ENCODE measurements at regions not wholly inside any gene's neighbourhood (a gene's known extent, or its start where the extent isn't known, plus 50 kb on each side); places are given as distances from the start of the nearest gene placed in this dataset.

GRCh38 chr6:14306151-14306906 is 188.8 kb downstream of the CD83 start:
- intact Hi-C loops (cut with micrococcal nuclease) = no loop called here
- no peaks in the 10 kb centered on the region for H3K36me3 ChIP-seq (ENCODE audit: insufficient read depth, low read length)
- H3K27me3 ChIP-seq (ENCODE audit: insufficient read depth, low read length) = no peaks in the 10 kb centered on the region
- no peak for DNase-seq
- no peak overlapping the region for H3K4me3 ChIP-seq (ENCODE audit: low read length in 2 of 2)
- ChIA-PET CTCF (ENCODE audit: partially characterized antibody) (no interaction called here), POLR2A (ENCODE audit: partially characterized antibody) (no interaction called here)
- H3K4me1 Mint-ChIP-seq = no peaks in the 10 kb centered on the region
- no peak overlapping the region for H3K27ac ChIP-seq (ENCODE audit: low read depth, low read length)
- no peak overlapping the region for H3K27ac Mint-ChIP-seq
- H3K27me3 Mint-ChIP-seq = peaks cover 0 to 4% of the 10 kb centered on the region in 2 donors
- H3K9me3 ChIP-seq (ENCODE audit: control insufficient read depth in 1 of 2, low read length in 2 of 2) = no peaks in the 10 kb centered on the region
- no peaks in the 10 kb centered on the region for H3K9me3 Mint-ChIP-seq
- H3K36me3 Mint-ChIP-seq = no peaks in the 10 kb centered on the region
- no peaks in the 10 kb centered on the region for H3K4me1 ChIP-seq (ENCODE audit: insufficient read depth, low read length)
- no peak overlapping the region for H3K4me3 Mint-ChIP-seq

- Mint-ChIP-seq H3K27ac (no peak overlapping the region), H3K27me3 (peaks cover 0 to 4% of the 10 kb centered on the region in 2 donors), H3K4me3 (no peak overlapping the region), H3K9me3 (no peaks in the 10 kb centered on the region), H3K4me1 (no peaks in the 10 kb centered on the region), H3K36me3 (no peaks in the 10 kb centered on the region)
- intact Hi-C loops (cut with micrococcal nuclease) = no loop called here
- no peak for DNase-seq
- H3K9me3 ChIP-seq (ENCODE audit: control insufficient read depth in 1 of 2, low read length in 2 of 2) = no peaks in the 10 kb centered on the region
- POLR2A ChIA-PET (ENCODE audit: partially characterized antibody) = no interaction called here
- no peaks in the 10 kb centered on the region for H3K4me1 ChIP-seq (ENCODE audit: insufficient read depth, low read length)
- H3K27me3 ChIP-seq (ENCODE audit: insufficient read depth, low read length) = no peaks in the 10 kb centered on the region
- H3K27ac ChIP-seq (ENCODE audit: low read depth, low read length) = no peak overlapping the region
- CTCF ChIA-PET (ENCODE audit: partially characterized antibody) = no interaction called here
- H3K4me3 ChIP-seq (ENCODE audit: low read length in 2 of 2) = no peak overlapping the region
- H3K36me3 ChIP-seq (ENCODE audit: insufficient read depth, low read length) = no peaks in the 10 kb centered on the region
Observed at GRCh38 chr6:14309516-14309915, 191.9 kb downstream of the CD83 start.

GRCh38 chr6:14309951-14310445 is 192.4 kb downstream of the CD83 start:
- no peak for DNase-seq
- POLR2A ChIA-PET (ENCODE audit: partially characterized antibody) = no interaction called here
- Histone ChIP-seq H3K27ac (ENCODE audit: low read depth, low read length) (no peak overlapping the region), H3K36me3 (ENCODE audit: insufficient read depth, low read length) (no peaks in the 10 kb centered on the region), H3K4me1 (ENCODE audit: insufficient read depth, low read length) (no peaks in the 10 kb centered on the region), H3K27me3 (ENCODE audit: insufficient read depth, low read length) (no peaks in the 10 kb centered on the region), H3K9me3 (ENCODE audit: control insufficient read depth in 1 of 2, low read length in 2 of 2) (no peaks in the 10 kb centered on the region), H3K4me3 (ENCODE audit: low read length in 2 of 2) (no peak overlapping the region)
- Mint-ChIP-seq H3K4me1 (no peaks in the 10 kb centered on the region), H3K4me3 (no peak overlapping the region), H3K36me3 (no peaks in the 10 kb centered on the region), H3K27me3 (peaks cover 0 to 4% of the 10 kb centered on the region in 2 donors), H3K9me3 (peaks cover 0 to 1% (median 0%) of the 10 kb centered on the region in 8 donors), H3K27ac (no peak overlapping the region)
- intact Hi-C loops (cut with micrococcal nuclease) = no loop called here
- CTCF ChIA-PET (ENCODE audit: partially characterized antibody) = no interaction called here

GRCh38 chr6:14310960-14311359 is 193.4 kb downstream of the CD83 start:
- POLR2A ChIA-PET (ENCODE audit: partially characterized antibody) = no interaction called here

GRCh38 chr6:14312587-14312986 is 195.0 kb downstream of the CD83 start:
- Mint-ChIP-seq H3K27me3 (peaks cover 0 to 1% of the 10 kb centered on the region in 2 donors), H3K4me3 (no peak overlapping the region), H3K36me3 (no peaks in the 10 kb centered on the region), H3K9me3 (peaks cover 0 to 3% (median 0%) of the 10 kb centered on the region in 8 donors), H3K4me1 (peaks cover 0 to 3% (median 2%) of the 10 kb centered on the region in 4 donors), H3K27ac (no peak overlapping the region)
- CTCF ChIA-PET (ENCODE audit: partially characterized antibody) = no interaction called here
- POLR2A ChIA-PET (ENCODE audit: partially characterized antibody) = no interaction called here
- Histone ChIP-seq H3K4me3 (ENCODE audit: low read length in 2 of 2) (no peak overlapping the region), H3K4me1 (ENCODE audit: insufficient read depth, low read length) (no peaks in the 10 kb centered on the region), H3K9me3 (ENCODE audit: control insufficient read depth in 1 of 2, low read length in 2 of 2) (no peaks in the 10 kb centered on the region), H3K27me3 (ENCODE audit: insufficient read depth, low read length) (no peaks in the 10 kb centered on the region), H3K36me3 (ENCODE audit: insufficient read depth, low read length) (no peaks in the 10 kb centered on the region), H3K27ac (ENCODE audit: low read depth, low read length) (no peak overlapping the region)
- no peak for DNase-seq
- intact Hi-C loops (cut with micrococcal nuclease) = no loop called here

More at GRCh38 chr6:14310960-14311359, 193.4 kb downstream of the CD83 start:
- Histone ChIP-seq H3K4me3 (ENCODE audit: low read length in 2 of 2) (no peak overlapping the region), H3K27me3 (ENCODE audit: insufficient read depth, low read length) (no peaks in the 10 kb centered on the region), H3K36me3 (ENCODE audit: insufficient read depth, low read length) (no peaks in the 10 kb centered on the region), H3K9me3 (ENCODE audit: control insufficient read depth in 1 of 2, low read length in 2 of 2) (no peaks in the 10 kb centered on the region), H3K27ac (ENCODE audit: low read depth, low read length) (no peak overlapping the region), H3K4me1 (ENCODE audit: insufficient read depth, low read length) (no peaks in the 10 kb centered on the region)
- intact Hi-C loops (cut with micrococcal nuclease) = no loop called here
- Mint-ChIP-seq H3K36me3 (no peaks in the 10 kb centered on the region), H3K4me3 (no peak overlapping the region), H3K4me1 (no peaks in the 10 kb centered on the region), H3K9me3 (peaks cover 0 to 1% (median 0%) of the 10 kb centered on the region in 8 donors), H3K27me3 (peaks cover 0 to 1% of the 10 kb centered on the region in 2 donors), H3K27ac (no peak overlapping the region)
- DNase-seq = no peak
- CTCF ChIA-PET (ENCODE audit: partially characterized antibody) = no interaction called here

GRCh38 chr6:14313248-14313647 is 195.7 kb downstream of the CD83 start:
- Mint-ChIP-seq H3K4me3 (no peak overlapping the region), H3K36me3 (no peaks in the 10 kb centered on the region), H3K27ac (no peak overlapping the region), H3K9me3 (peaks cover 0 to 3% (median 0%) of the 10 kb centered on the region in 8 donors), H3K27me3 (peaks cover 0 to 1% of the 10 kb centered on the region in 2 donors), H3K4me1 (peaks cover 0 to 3% (median 2%) of the 10 kb centered on the region in 4 donors)
- Histone ChIP-seq H3K36me3 (ENCODE audit: insufficient read depth, low read length) (no peaks in the 10 kb centered on the region), H3K4me1 (ENCODE audit: insufficient read depth, low read length) (no peaks in the 10 kb centered on the region), H3K27me3 (ENCODE audit: insufficient read depth, low read length) (no peaks in the 10 kb centered on the region), H3K4me3 (ENCODE audit: low read length in 2 of 2) (no peak overlapping the region), H3K27ac (ENCODE audit: low read depth, low read length) (no peak overlapping the region), H3K9me3 (ENCODE audit: control insufficient read depth in 1 of 2, low read length in 2 of 2) (no peaks in the 10 kb centered on the region)
- CTCF ChIA-PET (ENCODE audit: partially characterized antibody) = no interaction called here
- no peak for DNase-seq
- POLR2A ChIA-PET (ENCODE audit: partially characterized antibody) = no interaction called here
- intact Hi-C loops (cut with micrococcal nuclease) = no loop called here

GRCh38 chr6:14315353-14315752 is 197.8 kb downstream of the CD83 start:
- H3K36me3 ChIP-seq (ENCODE audit: insufficient read depth, low read length) = no peaks in the 10 kb centered on the region
- no peak overlapping the region for H3K27ac ChIP-seq (ENCODE audit: low read depth, low read length)
- CTCF ChIA-PET (ENCODE audit: partially characterized antibody) = interaction anchor here (1.1 kb wide), 1 partner anchor 104 kb away, joined by 3 read pairs; no protein-coding TSS in a partner anchor
- no peak for DNase-seq
- intact Hi-C loops (cut with micrococcal nuclease) = no loop called here
- no peaks in the 10 kb centered on the region for H3K4me1 ChIP-seq (ENCODE audit: insufficient read depth, low read length)
- POLR2A ChIA-PET (ENCODE audit: partially characterized antibody) = no interaction called here
- no peak overlapping the region for H3K4me3 Mint-ChIP-seq
- H3K9me3 Mint-ChIP-seq = peaks cover 0 to 3% (median 0%) of the 10 kb centered on the region in 8 donors
- no peaks in the 10 kb centered on the region for H3K27me3 ChIP-seq (ENCODE audit: insufficient read depth, low read length)
- no peaks in the 10 kb centered on the region for H3K9me3 ChIP-seq (ENCODE audit: control insufficient read depth in 1 of 2, low read length in 2 of 2)
- peak overlapping the region in 2 of 7 donors; percentile 5 to 87 for H3K27ac Mint-ChIP-seq
- H3K36me3 Mint-ChIP-seq = no peaks in the 10 kb centered on the region
- no peak overlapping the region for H3K4me3 ChIP-seq (ENCODE audit: low read length in 2 of 2)
- peaks cover 0 to 5% (median 2%) of the 10 kb centered on the region in 4 donors for H3K4me1 Mint-ChIP-seq
- peaks cover 0 to 1% of the 10 kb centered on the region in 2 donors for H3K27me3 Mint-ChIP-seq
